22Rv1 (cell line): ENCODE measurements at regions not wholly inside any gene's neighbourhood (a gene's known extent, or its start where the extent isn't known, plus 50 kb on each side); places are given as distances from the start of the nearest gene placed in this dataset.

Source experiments
- CTCF ChIP-seq: fragments of 450-650 bp; IDR thresholded peaks from 2 replicates; pipeline ENCODE4 v1.5.1; 2017; ENCODE audit warnings: mild to moderate bottlenecking
- ZFX ChIP-seq: fragments of 450-650 bp; IDR thresholded peaks from 2 replicates; pipeline ENCODE4 v1.6.1; 2017; ENCODE audit warnings: antibody characterized with exemption, borderline replicate concordance

GRCh38 chr4:18566970-18567799, 545.6 kb upstream of the LCORL start:
- TF ChIP-seq CTCF (no peak), ZFX (no peak)
